Suppressor macrophage treated with lipopolysaccharide for 4 hours (primary cell): ENCODE measurements at regions not wholly inside any gene's neighbourhood (a gene's known extent, or its start where the extent isn't known, plus 50 kb on each side); places are given as distances from the start of the nearest gene placed in this dataset.

Source experiments
- DNase-seq: peaks from one replicate; pipeline ENCODE4 v3.0.0-alpha.2; 2020

- DNase-seq: no peak
Observed at GRCh38 chr5:18051953-18052352, 417.7 kb downstream of the TAF11L14 start.

- DNase-seq: no peak
Observed at GRCh38 chr5:18052569-18052968, 418.3 kb downstream of the TAF11L14 start.

- DNase-seq: no peak
Observed at GRCh38 chr5:18057725-18058124, 423.5 kb downstream of the TAF11L14 start.

GRCh38 chr5:18067615-18068014, 433.4 kb downstream of the TAF11L14 start:
- DNase-seq: no peak

GRCh38 chr5:18068826-18069225, 434.6 kb downstream of the TAF11L14 start:
- no peak for DNase-seq

GRCh38 chr5:18069790-18070189, 435.5 kb downstream of the TAF11L14 start:
- DNase-seq: no peak

- no peak for DNase-seq
Observed at GRCh38 chr5:18072600-18072999, 438.3 kb downstream of the TAF11L14 start.

- DNase-seq: no peak
Observed at GRCh38 chr5:18074961-18075360, 440.7 kb downstream of the TAF11L14 start.

- DNase-seq: no peak
Observed at GRCh38 chr5:18078157-18078556, 443.9 kb downstream of the TAF11L14 start.

GRCh38 chr5:18079831-18080230, 445.6 kb downstream of the TAF11L14 start:
- DNase-seq: no peak

- DNase-seq: no peak
Observed at GRCh38 chr5:18088020-18088579, 453.8 kb downstream of the TAF11L14 start.

GRCh38 chr5:18090177-18090576, 455.9 kb downstream of the TAF11L14 start:
- DNase-seq: no peak

GRCh38 chr5:18091142-18091541, 456.9 kb downstream of the TAF11L14 start:
- no peak for DNase-seq

- no peak for DNase-seq
Observed at GRCh38 chr5:18091758-18092157, 457.5 kb downstream of the TAF11L14 start.

- no peak for DNase-seq
Observed at GRCh38 chr5:18095061-18095460, 460.8 kb downstream of the TAF11L14 start.

GRCh38 chr5:18097817-18098216, 463.6 kb downstream of the TAF11L14 start:
- DNase-seq: no peak

GRCh38 chr5:18098691-18099090, 464.4 kb downstream of the TAF11L14 start:
- DNase-seq: no peak

- no peak for DNase-seq
Observed at GRCh38 chr5:18099261-18099660, 465.0 kb downstream of the TAF11L14 start.

GRCh38 chr5:18101532-18101931, 467.3 kb downstream of the TAF11L14 start:
- DNase-seq: no peak

- DNase-seq: no peak
Observed at GRCh38 chr5:18102733-18103132, 468.5 kb downstream of the TAF11L14 start.

GRCh38 chr5:18105449-18105848, 471.2 kb downstream of the TAF11L14 start:
- no peak for DNase-seq

GRCh38 chr5:18111906-18112465, 477.7 kb downstream of the TAF11L14 start:
- DNase-seq: no peak

GRCh38 chr5:18113721-18114120, 479.5 kb downstream of the TAF11L14 start:
- peak; percentile 46 for DNase-seq

- peak; percentile 28 for DNase-seq
Observed at GRCh38 chr5:18114151-18114757, 480.0 kb downstream of the TAF11L14 start.

GRCh38 chr5:18117968-18118367, 483.7 kb downstream of the TAF11L14 start:
- DNase-seq: no peak
